Lower lobe of right lung (tissue), 2 donors: ENCODE measurements at regions not wholly inside any gene's neighbourhood (a gene's known extent, or its start where the extent isn't known, plus 50 kb on each side); places are given as distances from the start of the nearest gene placed in this dataset.

ENCODE experiments used
- ATAC-seq, 2 donors: fragments of 200-7000 bp; cut with Tn5 transposase; one replicate each; pipeline ENCODE4 v1.9.1; 2020 to 2022; ENCODE audit warnings: mild to moderate bottlenecking in 2 of 2, moderate library complexity in 2 of 2
- DNase-seq: peaks from one replicate; pipeline ENCODE4 v3.0.0-alpha.2; 2020
- H3K27ac ChIP-seq: fragments of 200-600 bp; one replicate; pipeline ENCODE4 v1.8.0; 2022
- H3K27me3 ChIP-seq: fragments of 200-600 bp; one replicate; pipeline ENCODE4 v1.8.0; 2022; ENCODE audit warnings: low read depth
- H3K36me3 ChIP-seq: fragments of 200-600 bp; one replicate; pipeline ENCODE4 v1.8.0; 2022; ENCODE audit warnings: mild to moderate bottlenecking
- H3K4me1 ChIP-seq: fragments of 200-600 bp; one replicate; pipeline ENCODE4 v1.8.0; 2022
- H3K4me3 ChIP-seq: fragments of 200-600 bp; one replicate; pipeline ENCODE4 v1.8.0; 2022; ENCODE audit warnings: mild to moderate bottlenecking
- H3K9me3 ChIP-seq: fragments of 200-600 bp; one replicate; pipeline ENCODE4 v1.8.0; 2022
- intact Hi-C: fragments of 100-400 bp; cut with DNase I; formaldehyde crosslinking; loops from one replicate; pipeline ENCODE4 v1.11.0; 2022
- TF ChIP-seq, protein P1 (sequence below): fragments of 200-600 bp; IDR thresholded peaks from one replicate; pipeline ENCODE4 v1.8.0; 2022; ENCODE audit warnings: antibody characterized with exemption, mild to moderate bottlenecking
- donor health status: DM: no; HTN: yes; CAD: no; lungs with severe emphysema.

DNA sequence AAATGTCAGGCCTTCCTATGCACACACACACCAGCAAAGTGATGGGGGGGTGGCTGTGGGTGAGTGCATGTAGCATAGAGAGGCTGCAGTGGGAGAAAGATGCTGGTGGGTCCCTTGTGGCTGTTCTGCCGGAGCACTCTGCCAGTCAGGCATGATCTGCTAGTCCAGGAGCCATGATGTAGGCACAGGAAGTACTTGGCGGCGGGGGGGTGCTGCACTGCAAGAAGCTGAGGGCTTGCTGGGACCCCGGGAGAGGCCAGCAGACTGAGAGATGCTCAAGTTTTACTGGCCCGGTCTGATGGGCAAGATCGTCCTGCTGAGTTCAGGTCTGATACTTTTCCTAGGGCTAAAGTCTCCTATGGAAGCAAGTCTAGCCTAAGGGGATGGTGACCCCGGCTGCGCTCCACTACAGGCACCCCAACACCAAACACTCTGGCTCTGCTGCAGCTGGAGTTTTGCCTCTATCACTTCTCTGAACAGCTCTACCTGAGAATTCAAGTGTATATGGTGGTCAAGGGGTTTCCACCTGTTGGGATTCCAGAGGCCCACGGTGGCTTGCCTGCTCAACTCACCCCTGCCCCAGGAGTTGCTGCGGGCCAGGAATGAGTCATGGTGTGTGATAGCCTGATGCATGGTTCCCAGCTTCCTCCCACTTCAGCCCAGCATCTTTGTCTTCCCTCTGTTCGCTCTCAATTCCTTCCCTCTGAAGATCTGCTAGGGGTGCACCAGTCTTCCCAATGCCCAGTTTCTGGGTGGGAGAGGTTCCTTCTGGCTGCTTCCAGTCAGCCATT is 971.8 kb upstream of the ADGRB3 start:
- no peak overlapping the region for H3K27ac ChIP-seq
- no peak for ATAC-seq
- no peaks in the 10 kb centered on the region for H3K9me3 ChIP-seq
- DNase-seq, result no peak
- no peaks in the 10 kb centered on the region for H3K4me1 ChIP-seq
- TF ChIP-seq, protein P1, sequence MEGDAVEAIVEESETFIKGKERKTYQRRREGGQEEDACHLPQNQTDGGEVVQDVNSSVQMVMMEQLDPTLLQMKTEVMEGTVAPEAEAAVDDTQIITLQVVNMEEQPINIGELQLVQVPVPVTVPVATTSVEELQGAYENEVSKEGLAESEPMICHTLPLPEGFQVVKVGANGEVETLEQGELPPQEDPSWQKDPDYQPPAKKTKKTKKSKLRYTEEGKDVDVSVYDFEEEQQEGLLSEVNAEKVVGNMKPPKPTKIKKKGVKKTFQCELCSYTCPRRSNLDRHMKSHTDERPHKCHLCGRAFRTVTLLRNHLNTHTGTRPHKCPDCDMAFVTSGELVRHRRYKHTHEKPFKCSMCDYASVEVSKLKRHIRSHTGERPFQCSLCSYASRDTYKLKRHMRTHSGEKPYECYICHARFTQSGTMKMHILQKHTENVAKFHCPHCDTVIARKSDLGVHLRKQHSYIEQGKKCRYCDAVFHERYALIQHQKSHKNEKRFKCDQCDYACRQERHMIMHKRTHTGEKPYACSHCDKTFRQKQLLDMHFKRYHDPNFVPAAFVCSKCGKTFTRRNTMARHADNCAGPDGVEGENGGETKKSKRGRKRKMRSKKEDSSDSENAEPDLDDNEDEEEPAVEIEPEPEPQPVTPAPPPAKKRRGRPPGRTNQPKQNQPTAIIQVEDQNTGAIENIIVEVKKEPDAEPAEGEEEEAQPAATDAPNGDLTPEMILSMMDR, result no peak
- no peaks in the 10 kb centered on the region for H3K36me3 ChIP-seq
- no peak overlapping the region for H3K4me3 ChIP-seq
- intact Hi-C loops, result no loop called here
- no peaks in the 10 kb centered on the region for H3K27me3 ChIP-seq

DNA sequence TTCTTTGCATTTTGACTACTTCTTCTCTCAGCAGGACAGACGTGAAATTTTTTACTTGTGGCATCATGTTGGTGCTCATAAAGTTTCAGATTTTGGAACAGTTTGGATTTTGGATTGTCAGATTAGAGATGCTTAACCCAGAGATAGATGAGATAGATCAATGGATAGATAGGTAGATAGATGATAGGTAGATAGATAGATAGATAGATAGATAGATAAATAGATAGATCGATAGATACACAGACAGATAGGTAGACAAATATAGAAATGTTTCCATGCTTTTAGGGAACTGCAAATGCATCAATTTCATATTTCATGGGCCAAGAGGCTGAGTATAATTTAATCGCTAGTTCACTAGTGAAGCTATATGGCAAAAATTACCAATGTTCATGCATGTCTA is 981.5 kb upstream of the ADGRB3 start:
- no peaks in the 10 kb centered on the region for H3K36me3 ChIP-seq
- no peak overlapping the region for H3K4me3 ChIP-seq
- DNase-seq (no peak), ATAC-seq (no peak)
- H3K4me1 ChIP-seq, result no peaks in the 10 kb centered on the region
- no peak overlapping the region for H3K27ac ChIP-seq
- no peaks in the 10 kb centered on the region for H3K27me3 ChIP-seq
- no peaks in the 10 kb centered on the region for H3K9me3 ChIP-seq
- intact Hi-C loops, result no loop called here
- TF ChIP-seq, protein P1, result no peak

DNA sequence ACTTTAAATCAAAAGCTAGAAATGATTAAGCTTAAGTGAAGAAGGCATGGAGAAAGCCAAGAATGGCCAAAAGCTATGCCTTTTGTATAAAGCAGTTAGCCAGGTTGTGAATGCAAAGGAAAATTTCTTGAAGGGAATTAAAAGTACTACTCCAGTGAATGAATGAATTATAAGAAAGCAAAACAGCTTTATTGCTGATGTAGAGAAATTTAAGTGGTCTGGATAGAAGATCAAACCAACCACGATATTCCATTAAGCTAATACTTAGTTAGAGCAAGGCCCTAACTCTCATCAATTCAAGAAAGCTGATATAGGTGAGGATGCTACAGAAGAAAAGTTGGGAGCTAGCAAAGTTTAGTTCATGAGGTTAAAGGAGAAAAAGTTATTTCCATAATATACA is 988.5 kb upstream of the ADGRB3 start:
- Histone ChIP-seq H3K4me1 (no peaks in the 10 kb centered on the region), H3K27me3 (no peaks in the 10 kb centered on the region), H3K36me3 (no peaks in the 10 kb centered on the region), H3K9me3 (no peaks in the 10 kb centered on the region), H3K27ac (no peak overlapping the region), H3K4me3 (no peak overlapping the region)
- intact Hi-C loops, result no loop called here
- ATAC-seq (no peak), DNase-seq (no peak)
- TF ChIP-seq, protein P1, result no peak

DNA sequence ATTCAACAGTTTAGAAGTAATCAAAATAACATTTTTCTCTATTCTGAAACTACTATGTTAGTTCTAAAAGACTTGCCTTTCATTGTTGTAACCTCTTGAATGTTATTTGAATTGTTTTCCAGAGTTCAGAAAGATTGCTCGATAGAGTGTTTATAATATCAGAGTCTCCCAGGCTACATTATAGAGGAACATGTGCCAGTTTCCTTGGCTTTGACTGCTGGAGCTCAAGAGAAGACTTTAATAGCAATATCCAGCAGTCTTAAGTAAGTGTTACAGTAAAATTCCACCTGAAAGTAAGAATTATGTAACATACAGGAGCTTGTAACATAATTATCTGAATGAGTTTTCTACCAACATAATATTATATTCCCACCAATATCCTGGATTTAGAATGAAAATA is 991.8 kb upstream of the ADGRB3 start:
- H3K4me1 ChIP-seq, result no peaks in the 10 kb centered on the region
- TF ChIP-seq, protein P1, result no peak
- no peak overlapping the region for H3K4me3 ChIP-seq
- DNase-seq, result no peak
- no peaks in the 10 kb centered on the region for H3K36me3 ChIP-seq
- intact Hi-C loops, result no loop called here
- no peaks in the 10 kb centered on the region for H3K27me3 ChIP-seq
- H3K9me3 ChIP-seq, result no peaks in the 10 kb centered on the region
- no peak overlapping the region for H3K27ac ChIP-seq
- ATAC-seq, result no peak

DNA sequence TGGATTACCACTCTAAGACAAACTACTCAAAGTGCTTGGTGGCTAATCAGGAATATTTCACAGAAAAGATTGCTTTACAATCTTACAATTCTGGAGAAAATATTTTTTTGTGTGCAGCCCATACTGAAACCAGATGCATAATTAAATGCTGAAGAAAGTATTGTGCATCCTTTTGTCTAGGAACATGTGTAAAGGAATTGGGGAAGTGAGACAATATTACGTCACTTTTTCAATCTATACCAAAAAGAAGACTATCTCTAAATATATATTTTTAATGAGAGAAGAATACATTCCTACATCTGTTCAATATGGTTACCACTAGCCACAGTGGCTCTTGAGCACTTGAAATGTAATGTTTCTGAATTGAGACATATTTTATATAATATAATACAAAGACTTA is 992.5 kb upstream of the ADGRB3 start:
- Histone ChIP-seq H3K27ac (no peak overlapping the region), H3K4me3 (no peak overlapping the region), H3K36me3 (no peaks in the 10 kb centered on the region), H3K27me3 (no peaks in the 10 kb centered on the region), H3K9me3 (no peaks in the 10 kb centered on the region), H3K4me1 (no peaks in the 10 kb centered on the region)
- DNase-seq, result no peak
- TF ChIP-seq, protein P1, result no peak
- intact Hi-C loops, result no loop called here
- no peak for ATAC-seq
